HG02623 (cell line): ENCODE measurements at regions not wholly inside any gene's neighbourhood (a gene's known extent, or its start where the extent isn't known, plus 50 kb on each side); places are given as distances from the start of the nearest gene placed in this dataset.

Source experiments
- ATAC-seq: cut with Tn5 transposase; IDR thresholded peaks from one replicate; pipeline ENCODE4 v1.9.1; 2021; ENCODE audit warnings: moderate library complexity; ENCODE audit not compliant: unreplicated experiment

DNA sequence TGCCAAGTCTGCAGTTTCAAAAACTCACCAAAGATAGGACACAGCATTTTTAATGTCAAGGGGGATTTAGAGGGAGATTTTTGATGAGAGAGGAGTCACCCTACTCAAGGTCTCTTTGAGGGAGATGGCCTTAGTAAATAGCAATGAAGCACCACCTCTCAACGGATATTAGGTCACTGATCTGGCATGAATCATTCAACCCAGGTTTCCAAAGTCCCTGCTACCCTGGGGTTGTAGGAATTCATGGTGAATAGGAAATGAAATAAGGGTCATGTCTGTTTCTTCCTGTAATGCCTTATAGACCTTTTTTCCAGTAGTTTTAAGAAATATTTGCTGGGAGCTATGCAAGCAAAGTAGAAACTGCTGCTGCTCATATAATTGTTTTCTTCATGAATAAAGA lies 2154.9 kb downstream of the LRRC4C start:
- no peak for ATAC-seq

DNA sequence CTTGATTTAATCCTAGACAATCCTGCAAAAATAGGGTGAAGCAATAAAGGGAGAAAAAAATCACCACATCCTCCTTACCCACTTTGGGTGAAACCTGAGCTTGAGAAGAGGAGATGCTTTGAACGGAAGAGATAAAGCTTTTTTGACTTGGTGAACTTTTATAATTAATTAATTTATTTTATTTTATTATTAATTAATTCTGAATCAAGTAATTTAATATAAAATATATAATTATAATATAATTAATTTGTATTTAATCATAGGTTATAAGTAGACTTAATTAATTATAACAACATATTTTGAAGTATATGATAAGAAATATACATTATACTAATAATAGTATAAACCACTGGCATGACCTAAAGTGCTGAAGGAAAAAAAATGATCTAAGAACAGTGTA lies 2164.8 kb downstream of the LRRC4C start:
- no peak for ATAC-seq

GRCh38 chr11:39288011-39288410 lies 2171.4 kb downstream of the LRRC4C start:
- no peak for ATAC-seq

DNA sequence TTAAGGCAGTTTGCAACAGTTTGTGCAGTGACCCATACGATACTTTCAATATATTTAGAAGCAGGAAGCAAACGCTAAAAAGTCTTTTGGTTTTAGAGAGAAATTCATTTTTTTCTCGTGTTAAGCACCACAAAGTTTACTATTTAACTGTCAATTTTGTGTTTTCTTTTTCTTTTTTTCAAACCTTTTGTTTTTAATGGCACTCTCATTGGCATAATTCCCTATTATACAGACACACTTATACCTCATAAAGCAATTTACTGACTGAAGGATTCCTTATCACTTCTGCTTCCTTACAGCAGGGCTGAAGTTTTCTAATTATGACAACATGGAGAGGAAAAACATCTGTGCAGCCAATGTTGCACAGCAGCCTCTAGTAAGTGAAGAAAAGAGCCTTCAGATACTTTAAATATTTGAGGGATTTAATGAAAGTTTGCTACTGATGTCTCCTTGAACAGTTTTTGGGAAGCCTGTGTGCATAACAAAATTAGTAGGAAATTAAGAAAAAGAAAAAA lies 2191.2 kb downstream of the LRRC4C start:
- ATAC-seq: no peak

DNA sequence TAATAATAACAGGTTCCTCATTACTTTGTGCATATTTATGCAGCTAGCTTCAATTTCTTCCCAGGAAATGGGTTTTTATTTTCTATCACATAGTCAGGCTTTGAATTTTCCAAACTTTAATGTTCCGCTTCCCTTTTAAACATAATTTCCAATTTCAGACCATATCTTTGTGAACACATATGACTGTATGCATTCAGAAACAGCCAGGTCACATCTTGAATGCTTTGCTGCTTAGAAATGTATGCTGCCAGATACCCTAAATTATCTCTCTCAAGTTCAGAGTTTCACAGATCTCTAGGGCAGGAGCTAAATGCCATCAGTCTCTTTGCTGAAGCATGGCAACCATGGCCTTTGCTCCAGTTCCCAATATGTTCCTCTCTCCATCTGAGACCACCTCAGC lies 2203.8 kb downstream of the LRRC4C start:
- no peak for ATAC-seq

DNA sequence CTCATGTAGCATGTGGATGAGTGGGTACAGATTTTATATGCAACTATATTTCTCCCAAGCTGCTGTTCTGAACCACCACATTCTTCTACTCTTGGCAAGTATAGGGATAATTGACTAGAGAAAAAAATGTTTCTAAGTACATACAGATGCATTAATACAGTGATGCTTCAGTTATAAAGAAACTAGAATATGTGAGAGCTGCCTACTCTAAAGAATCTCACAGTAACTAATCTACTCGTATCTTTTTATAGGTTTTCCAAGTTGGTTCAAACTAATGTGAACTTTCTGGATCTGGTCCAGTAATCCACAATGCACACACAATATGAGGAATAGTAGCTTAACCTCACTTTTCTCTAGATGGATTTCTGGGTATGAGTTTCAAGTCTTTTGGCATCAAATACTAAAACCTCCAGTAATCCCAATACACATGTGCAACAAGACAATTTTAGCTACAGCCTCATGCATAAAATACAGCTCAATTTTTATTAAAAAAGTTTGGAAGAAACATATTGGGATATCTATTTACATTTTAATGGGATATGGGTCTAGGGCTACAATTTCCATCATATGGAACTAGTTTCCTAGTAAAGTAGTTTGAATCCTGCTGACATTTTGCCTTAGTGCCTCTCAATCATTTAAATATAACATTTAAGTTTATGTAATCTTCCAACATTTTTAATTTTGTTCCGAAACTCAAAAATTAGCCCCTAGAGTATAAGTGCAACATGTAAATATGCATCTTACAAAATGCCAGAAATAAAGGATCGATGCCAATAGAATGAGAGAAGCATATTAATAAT lies 2209.7 kb downstream of the LRRC4C start:
- no peak for ATAC-seq

GRCh38 chr11:39247570-39248137 lies 2211.8 kb downstream of the LRRC4C start:
- ATAC-seq: no peak

DNA sequence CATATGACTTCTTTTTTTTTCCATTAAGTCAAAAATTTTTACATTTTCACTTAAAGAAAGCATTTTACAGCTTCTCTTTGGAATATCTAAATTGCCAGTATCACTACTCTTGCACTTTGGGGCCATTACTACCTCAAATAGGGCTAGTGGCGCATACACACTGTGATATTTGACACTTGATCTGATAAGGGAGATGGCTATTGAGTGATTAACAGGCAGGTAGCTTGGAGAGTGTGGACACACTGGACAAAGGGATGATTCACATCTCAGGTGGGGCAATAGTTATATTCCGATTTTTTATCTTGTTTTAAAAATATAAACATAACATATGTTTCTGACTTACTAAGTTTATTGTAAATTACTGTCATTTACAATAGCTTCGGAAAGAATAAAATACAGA lies 2219.9 kb downstream of the LRRC4C start:
- ATAC-seq: no peak

GRCh38 chr11:39236916-39237315 lies 2222.5 kb downstream of the LRRC4C start:
- ATAC-seq: no peak

DNA sequence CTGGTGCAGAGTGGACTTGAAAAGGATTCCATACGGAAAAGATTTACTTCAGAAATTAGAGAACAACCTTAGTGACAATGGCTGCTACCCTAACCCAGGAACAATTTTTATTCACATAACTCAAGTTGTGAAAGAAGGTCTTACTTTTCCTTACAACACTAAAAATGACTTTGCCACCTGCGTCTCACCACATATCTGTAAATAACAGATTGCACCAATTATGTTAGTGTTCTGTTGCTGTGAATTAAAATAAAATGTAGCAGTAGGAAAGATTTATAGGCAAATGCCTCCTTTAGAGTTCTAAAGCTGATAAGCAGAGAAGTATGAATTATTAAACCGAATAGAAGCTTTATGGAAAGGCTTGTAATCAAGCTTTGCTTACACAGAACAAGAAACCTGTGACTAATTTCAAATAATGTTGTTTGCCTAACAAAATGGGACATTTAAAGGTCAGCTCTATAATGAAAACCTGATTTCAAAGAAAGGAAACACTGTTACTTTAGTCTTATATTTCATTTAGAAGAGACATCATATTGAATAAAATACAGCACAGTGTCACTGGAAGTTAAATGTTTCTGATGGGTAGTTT lies 2237.8 kb downstream of the LRRC4C start:
- no peak for ATAC-seq

- no peak for ATAC-seq
These were observed 2238.8 kb downstream of the LRRC4C start for GRCh38 chr11:39220501-39221230.

DNA sequence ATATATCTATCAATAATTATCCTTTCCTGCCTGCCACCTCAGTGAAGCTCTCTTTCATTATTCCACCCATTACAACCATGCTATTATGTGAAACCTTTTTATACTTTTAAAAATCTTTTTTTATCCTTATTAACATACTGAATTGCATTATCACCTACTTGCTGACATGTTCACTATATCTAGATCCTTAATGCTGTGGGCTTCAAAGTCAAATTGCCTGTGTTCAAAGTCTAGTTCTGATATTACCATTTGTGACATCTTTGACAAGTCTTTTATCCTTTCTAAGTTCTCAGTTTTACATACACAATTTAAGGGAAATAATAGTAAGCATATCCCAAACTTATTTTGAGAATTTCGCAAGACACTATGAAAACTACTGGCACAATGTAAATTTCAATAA lies 2239.4 kb downstream of the LRRC4C start:
- no peak for ATAC-seq

DNA sequence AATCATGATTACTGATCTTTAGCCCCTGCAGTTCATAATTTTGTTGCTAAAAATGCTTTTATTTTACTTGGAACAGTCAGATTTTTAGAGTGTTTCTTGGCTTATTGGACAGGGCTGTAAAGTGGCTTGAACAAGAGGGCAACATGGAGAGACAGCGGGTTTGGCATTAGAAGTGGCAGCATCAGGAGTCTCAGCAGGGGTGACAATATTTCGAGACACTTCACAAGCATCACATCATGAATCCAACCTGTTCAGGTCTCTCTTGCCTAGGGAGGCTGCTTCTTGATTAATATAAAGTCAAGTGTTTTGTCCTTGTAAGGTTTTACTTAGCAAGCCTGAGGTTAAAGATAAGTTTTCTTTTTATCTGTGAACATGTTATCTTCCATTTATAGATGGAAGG lies 2249.5 kb downstream of the LRRC4C start:
- ATAC-seq: no peak

DNA sequence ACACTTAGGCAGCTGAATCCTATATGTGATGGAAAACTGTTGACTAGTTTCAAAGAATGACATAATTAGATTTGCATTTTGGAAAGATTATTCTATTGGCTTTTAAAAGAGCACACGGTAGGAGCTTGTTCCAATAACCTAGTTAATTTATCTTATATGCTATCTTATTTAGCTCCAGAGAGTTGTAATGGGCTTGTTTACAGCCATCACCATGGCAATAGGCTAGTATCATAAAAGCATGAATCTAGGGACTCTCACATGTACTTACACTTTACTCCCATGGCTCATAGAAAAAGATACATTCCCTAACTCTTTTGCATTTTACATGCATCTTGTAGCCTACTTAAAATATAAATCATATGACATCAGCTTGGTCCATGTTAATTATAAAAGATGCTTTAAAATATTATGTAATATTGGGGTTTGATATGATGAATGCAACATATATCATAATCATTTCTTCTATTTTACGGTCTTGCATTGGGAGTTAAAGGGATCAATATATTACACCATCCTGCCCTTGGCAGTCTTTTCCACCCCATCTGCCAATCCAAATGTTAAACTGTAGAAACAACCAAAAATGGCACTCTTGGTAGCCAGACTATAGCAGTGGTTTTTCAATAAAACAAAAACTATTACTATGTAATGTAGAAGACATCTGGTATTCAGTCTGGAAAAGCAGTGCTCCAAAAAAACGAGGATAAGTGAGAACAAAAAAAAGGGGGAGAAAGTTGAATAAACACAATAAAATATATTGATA lies 2254.0 kb downstream of the LRRC4C start:
- ATAC-seq: no peak

DNA sequence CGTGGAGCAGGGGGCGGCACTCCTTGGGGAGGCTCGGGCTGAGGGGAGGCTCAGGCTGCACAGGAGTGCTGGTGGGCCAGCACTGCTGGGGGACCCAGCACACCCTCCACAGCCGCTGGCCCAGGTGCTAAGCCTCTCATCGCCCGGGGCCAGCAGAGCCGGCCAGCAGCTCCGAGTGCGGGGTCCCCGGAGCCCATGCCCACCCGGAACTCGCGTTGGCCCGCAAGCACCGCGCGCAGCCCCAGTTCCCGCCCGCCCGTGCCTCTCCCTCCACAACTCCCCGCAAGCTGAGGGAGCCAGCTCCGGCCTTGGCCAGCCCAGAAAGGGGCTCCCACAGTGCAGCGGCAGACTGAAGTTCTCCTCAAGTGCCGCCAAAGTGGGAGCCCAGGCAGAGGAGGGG lies 2266.8 kb downstream of the LRRC4C start:
- no peak for ATAC-seq

GRCh38 chr11:39190751-39191150 lies 2268.7 kb downstream of the LRRC4C start:
- ATAC-seq: no peak

- ATAC-seq: no peak
These were observed 2281.8 kb downstream of the LRRC4C start for GRCh38 chr11:39177678-39178077.

GRCh38 chr11:39174965-39175364 lies 2284.5 kb downstream of the LRRC4C start:
- no peak for ATAC-seq

GRCh38 chr11:39174196-39174595 lies 2285.3 kb downstream of the LRRC4C start:
- ATAC-seq: no peak

GRCh38 chr11:39165021-39165420 lies 2294.4 kb downstream of the LRRC4C start:
- ATAC-seq: no peak

DNA sequence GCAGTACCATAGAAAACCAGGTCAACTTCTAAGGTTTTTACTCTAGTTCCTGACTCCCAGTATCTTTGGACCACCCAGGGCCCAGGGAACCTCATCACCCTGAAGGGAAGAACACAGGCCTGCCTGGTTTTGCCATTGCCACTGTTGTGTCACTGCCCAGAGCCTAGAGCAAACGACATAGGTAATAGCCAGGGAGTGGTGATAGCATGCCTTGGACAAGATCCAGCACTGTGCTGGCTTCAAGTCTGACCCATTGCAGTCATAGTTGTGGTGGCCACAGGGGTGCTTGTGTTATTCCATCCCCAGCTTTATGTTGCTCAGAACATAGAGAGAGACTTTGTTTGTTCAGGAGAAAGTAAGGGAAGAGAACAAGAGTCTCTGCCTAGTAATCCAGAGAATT lies 2310.2 kb downstream of the LRRC4C start:
- ATAC-seq: no peak
